ENCODE measurements at regions not wholly inside any gene's neighbourhood (a gene's known extent, or its start where the extent isn't known, plus 50 kb on each side); places are given as distances from the start of the nearest gene placed in this dataset.

GRCh38 chr14:54213536-54213935, 183.3 kb upstream of the CDKN3 start:
- DNase-seq, result no peak

- DNase-seq, result no peak
These were observed 180.0 kb upstream of the CDKN3 start for GRCh38 chr14:54216827-54217226.

GRCh38 chr14:54219261-54220070, 177.3 kb upstream of the CDKN3 start:
- DNase-seq, result no peak

GRCh38 chr14:54220071-54220703, 176.6 kb upstream of the CDKN3 start:
- peak; percentile 50 for DNase-seq

GRCh38 chr14:54220704-54221431, 175.9 kb upstream of the CDKN3 start:
- DNase-seq, result no peak

- DNase-seq, result no peak
These were observed 175.4 kb upstream of the CDKN3 start for GRCh38 chr14:54221432-54221803.

GRCh38 chr14:54221971-54222370, 174.8 kb upstream of the CDKN3 start:
- no peak for DNase-seq

GRCh38 chr14:54223831-54224402, 172.9 kb upstream of the CDKN3 start:
- DNase-seq, result no peak

GRCh38 chr14:54225457-54226060, 171.2 kb upstream of the CDKN3 start:
- DNase-seq, result no peak

- no peak for DNase-seq
These were observed 170.7 kb upstream of the CDKN3 start for GRCh38 chr14:54226103-54226502.

GRCh38 chr14:54226558-54226957, 170.2 kb upstream of the CDKN3 start:
- no peak for DNase-seq

- DNase-seq, result no peak
These were observed 167.7 kb upstream of the CDKN3 start for GRCh38 chr14:54229136-54229535.

- no peak for DNase-seq
These were observed 166.2 kb upstream of the CDKN3 start for GRCh38 chr14:54230645-54231044.

GRCh38 chr14:54232735-54233134, 164.1 kb upstream of the CDKN3 start:
- DNase-seq, result no peak

- DNase-seq, result no peak
These were observed 155.3 kb upstream of the CDKN3 start for GRCh38 chr14:54241517-54241916.

- no peak for DNase-seq
These were observed 145.5 kb upstream of the CDKN3 start for GRCh38 chr14:54251356-54251755.

- no peak for DNase-seq
These were observed 144.6 kb upstream of the CDKN3 start for GRCh38 chr14:54252072-54252730.

GRCh38 chr14:54253195-54253947, 143.4 kb upstream of the CDKN3 start:
- DNase-seq, result no peak

GRCh38 chr14:54256156-54256555, 140.7 kb upstream of the CDKN3 start:
- no peak for DNase-seq

GRCh38 chr14:54257424-54257823, 139.4 kb upstream of the CDKN3 start:
- DNase-seq, result no peak

- DNase-seq, result no peak
These were observed 138.4 kb upstream of the CDKN3 start for GRCh38 chr14:54258382-54258781.

GRCh38 chr14:54259821-54260220, 137.0 kb upstream of the CDKN3 start:
- DNase-seq, result no peak

Data from NCI-H524 treated with DMSO at 0.1 percent for 48 hours (cell line).